Endometrium (tissue), 2 donors: ENCODE measurements at regions not wholly inside any gene's neighbourhood (a gene's known extent, or its start where the extent isn't known, plus 50 kb on each side); places are given as distances from the start of the nearest gene placed in this dataset.

ENCODE experiments used
- FAIRE-seq: peaks from 2 replicates; lab custom pipeline; 2012; peaks lifted over from hg19 to GRCh38; lab: Jason Lieb, UNC
- donor health status: control.
- donor health status: control.

DNA sequence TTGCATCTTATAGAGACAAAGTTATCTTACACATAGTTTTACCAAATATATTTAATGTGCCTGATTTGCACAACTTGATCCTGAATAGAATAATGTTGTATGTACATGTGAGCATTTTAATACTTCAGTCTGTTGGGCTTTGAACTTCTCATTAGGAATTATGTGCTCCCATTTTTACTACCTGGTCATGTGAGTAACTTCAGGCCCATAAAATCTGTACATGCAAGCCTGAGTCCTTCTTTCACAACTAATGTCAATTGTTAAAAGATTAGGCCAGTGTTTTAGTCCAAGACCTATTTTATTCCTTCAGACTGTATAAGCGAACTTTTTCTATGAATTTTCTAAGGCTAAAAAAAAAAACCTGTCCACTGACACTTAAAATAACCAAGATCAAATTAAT lies 715.4 kb downstream of the CDH8 start:
- no peak for FAIRE-seq

DNA sequence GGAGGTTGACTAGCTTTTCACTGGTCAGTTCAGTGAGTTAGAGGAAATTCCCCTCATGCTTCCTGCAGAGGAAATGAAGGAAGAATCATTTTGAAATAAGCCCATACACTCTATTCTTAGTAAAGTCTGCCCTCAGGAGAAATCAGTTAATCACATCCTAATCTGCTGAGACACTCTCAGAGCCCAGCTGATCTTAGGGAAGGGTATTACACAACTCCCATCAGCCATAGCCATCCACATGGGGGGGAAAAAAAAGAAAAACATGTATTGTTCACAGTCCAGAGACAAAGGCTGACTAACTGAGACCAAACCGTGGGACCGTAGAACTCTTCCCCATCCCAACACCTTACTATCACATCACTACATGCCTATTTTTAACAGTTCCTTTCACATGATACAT lies 722.3 kb downstream of the CDH8 start:
- FAIRE-seq, result no peak

DNA sequence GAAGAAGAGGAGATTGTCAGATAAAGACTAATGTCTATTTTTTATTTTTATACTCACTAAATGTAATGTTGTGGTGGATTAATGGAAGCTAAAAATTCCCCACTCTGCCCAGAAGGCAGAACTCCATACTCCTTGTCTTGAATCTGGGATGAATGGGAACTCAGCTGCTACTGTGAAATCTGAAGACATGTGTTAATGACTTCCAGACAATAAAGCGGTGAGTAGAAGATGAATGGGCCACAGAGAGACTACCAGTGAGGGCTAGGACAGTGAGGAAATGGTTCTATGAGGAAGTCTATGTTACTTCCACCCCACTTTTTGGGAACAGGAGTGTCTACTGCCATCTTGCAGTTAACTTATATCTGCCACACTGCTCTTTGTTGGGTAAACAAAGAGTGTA lies 726.9 kb downstream of the CDH8 start:
- FAIRE-seq, result no peak

DNA sequence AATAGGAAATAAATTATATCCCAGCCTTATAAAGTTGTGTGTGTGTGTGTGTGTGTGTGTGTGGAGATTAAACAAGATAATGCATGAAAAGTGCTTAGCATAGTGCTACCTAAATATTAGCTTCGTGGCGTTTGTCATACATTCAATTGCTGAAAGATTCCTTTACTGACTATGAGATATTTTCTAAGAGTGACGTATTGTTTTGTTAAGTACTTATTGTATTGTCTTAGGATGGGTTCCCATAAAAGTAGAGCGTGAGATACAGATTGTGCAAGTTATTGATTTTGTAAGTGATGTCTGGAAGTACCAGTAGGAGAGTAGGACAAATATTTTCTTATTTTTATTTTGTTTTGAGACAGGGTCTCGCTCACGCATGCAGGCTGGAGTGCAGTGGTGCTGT lies 730.0 kb downstream of the CDH8 start:
- no peak for FAIRE-seq

DNA sequence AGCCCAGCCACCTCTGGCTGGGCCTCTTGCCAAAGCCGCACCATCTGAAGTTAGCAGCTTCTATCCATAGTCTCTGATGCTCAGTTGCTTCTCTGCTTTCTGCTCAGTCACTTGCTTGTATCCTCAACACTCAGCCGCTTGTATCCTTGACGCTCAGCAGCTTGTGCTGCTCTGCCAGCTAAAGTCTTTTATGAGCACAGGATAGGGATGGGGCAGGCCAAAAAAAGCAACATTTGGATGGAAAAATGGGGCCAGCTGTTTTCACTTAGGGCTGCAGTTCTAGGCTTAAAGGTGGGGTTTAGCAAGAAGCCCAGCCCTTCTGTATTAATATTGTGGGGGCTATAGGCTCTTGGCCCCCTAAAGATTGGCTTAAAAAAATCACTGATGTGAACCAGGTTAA lies 739.4 kb downstream of the CDH8 start:
- FAIRE-seq, result no peak

DNA sequence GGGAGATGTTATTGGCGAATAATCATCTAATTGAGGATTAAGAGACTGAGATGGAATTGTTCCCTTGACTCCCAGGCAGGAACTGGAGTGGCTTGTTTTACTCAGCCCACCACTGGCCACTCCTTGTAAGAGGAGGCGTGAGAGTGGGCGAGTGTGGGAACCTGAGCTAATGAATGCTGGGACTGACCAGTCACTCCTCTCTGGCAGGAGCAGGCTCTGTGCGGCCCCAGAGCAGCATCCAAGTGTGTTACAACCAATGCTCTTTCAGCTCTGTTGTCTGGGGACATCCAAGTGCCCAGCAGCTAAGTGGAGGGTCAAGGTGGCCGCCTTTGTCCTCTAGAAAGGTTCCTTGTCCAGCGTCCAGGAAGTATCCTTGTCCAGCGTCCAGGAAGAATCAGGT lies 739.9 kb downstream of the CDH8 start:
- no peak for FAIRE-seq

DNA sequence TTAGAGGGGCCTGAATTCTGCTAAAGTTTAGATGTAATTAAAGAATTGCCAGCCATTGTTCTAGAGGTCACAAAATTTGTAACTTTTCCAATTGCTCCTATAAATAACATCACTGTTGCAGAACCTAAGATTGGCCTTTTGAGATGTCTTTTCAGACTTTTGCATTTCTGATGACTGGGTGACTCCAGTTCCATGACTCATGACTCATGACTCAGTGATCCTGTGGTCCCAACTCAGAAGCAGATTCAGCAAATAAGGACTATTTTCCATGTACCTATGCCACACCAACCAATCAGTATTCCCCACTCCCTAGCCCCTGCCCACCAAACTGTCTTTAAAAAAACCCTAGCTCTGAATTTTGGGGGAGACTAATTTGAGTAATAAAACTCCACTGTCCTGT lies 740.9 kb downstream of the CDH8 start:
- FAIRE-seq, result no peak

DNA sequence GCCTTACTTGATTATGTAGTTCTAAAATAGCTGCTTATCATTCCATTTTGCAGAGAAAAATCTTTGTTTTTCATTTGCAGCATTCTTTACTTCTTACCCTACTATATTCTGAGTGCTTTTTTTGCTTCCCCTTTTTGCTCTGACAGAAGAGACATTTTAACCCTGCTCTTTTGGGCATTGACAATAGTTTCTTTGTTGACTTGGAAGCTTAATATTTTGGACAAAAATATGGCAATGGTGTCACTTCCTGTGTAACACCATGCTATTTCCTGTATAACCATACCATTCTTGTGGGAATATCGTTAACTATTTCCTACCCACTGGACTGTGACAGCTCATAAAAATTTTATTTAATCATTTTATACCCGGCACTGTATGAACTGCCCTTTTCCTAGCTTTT lies 747.1 kb downstream of the CDH8 start:
- FAIRE-seq, result no peak

DNA sequence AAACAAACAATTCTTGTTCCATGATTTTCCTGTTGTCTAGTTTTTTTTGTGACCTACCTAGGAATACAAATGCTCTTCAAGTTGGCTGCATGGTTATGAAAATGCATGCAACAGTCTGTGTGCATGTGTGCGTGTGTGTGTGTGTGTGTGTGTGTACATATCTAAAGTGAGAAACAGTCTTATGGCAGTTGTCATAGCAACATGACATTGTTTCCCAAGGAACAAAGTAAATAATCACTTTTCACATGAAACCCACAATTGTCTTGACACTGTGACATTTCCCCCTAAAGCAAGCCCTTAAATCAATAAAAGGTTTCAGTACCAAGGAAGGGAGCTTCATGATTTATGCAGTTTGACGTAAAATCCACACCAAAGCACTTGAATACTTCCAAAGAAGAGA lies 758.4 kb downstream of the CDH8 start:
- no peak for FAIRE-seq

DNA sequence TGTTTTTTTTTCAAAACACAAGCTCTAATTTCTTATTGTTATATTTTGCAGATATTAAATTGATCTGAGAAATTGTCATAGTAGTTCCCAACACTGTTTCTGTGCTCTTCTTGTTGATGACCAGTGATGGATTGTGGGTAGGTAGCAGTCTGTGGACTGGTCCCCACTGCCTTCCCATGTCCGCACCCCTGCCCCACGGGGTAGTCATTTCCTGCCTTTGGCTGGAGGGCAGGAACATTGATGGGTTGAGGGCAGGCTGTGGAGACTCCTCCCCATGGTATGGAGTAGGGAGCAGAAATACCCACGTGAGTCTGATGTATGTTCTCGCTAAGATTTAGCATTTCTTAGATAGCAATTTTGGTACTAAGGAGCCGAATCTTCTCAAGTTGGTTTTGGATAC lies 762.0 kb downstream of the CDH8 start:
- no peak for FAIRE-seq

DNA sequence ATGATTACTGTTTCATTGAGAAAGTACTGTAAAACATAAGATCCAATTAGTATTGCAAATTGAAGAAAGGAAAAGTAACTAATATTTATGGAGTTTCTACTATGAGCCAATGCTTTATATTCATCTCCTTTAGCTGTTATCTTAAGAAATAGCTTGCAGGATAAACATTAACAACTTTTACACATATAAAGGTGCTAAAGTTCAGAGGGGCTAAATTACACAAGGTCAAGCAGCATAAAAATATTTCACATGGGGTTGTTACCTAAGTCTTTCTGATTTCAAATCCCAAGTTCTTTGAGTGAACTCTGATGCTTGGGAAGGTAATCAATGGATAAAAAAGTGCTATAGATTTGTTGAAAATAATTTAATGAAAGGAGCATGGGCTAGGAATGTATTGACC lies 765.5 kb downstream of the CDH8 start:
- FAIRE-seq, result no peak

DNA sequence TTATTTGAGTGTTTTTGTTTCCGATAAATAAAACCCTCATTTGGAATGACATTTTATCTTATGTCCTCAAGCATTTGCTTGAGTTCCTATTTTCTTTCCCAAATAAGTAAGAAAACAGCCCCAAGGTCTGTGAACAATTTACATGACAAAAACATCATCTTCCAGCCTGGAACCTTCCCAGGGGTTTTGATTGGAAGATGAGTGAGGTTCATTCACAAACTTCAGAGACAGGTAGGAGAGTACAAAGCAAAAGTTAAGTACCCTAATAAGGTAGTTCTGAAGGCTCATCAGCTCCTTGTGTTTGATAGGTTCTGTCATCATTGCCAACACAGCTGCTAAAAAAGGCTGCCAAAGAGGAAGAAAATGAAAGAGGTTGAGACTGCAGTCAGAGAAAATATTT lies 772.8 kb downstream of the CDH8 start:
- no peak for FAIRE-seq

DNA sequence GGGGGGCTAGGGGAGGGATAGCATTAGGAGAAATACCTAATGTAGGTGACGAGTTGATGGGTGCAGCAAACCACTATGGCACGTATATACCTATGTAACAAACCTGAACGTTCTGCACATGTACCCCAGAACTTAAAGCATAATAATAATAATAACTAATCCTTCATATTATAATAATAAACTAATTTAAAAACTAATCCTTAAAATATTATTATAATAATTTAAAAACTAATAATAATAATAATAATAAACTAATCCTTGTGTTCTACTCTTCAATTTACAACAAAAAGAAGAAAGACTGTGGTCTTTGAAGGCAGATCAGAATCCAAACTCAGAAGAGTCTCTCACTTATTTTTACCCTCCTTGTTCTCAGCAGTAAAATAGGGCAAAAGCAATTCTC lies 774.9 kb downstream of the CDH8 start:
- no peak for FAIRE-seq

DNA sequence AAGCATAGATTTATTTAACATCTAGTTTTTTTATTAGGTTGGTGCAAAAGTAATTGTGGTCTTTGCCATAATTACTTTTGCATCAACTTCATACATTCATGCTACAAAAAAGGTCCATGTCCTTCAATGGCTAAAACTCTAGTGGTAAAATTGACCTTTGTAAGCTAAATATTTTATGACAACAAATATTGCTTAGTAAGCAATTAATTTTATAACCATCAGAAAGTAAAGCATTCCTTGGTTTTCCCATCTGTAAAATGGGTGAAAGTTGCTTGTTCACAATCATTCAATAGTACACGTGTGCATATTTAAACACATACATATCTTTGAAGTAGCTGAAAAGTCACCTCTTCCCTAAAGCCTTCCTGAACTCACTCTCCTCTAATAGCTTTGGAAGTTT lies 789.6 kb downstream of the CDH8 start:
- FAIRE-seq, result no peak

DNA sequence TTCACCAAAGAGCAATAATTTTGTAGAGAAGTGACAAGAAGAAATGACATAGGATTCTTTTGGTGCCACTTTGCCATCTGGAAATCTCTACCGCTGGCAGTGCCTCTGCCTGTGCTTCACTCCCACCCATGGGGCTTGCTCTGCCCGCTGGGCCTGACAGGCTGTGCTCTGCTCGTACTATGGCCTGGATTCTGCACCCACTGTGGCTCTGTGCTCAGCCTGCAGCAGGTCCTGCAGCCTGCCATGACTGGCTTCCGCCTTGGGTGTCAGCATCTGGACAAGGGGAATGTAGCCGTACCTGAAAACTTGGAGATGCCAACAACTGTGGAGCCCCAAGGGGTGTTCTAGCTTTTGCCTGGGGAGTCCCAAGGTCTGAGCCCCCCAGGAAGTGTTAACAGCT lies 792.3 kb downstream of the CDH8 start:
- no peak for FAIRE-seq

DNA sequence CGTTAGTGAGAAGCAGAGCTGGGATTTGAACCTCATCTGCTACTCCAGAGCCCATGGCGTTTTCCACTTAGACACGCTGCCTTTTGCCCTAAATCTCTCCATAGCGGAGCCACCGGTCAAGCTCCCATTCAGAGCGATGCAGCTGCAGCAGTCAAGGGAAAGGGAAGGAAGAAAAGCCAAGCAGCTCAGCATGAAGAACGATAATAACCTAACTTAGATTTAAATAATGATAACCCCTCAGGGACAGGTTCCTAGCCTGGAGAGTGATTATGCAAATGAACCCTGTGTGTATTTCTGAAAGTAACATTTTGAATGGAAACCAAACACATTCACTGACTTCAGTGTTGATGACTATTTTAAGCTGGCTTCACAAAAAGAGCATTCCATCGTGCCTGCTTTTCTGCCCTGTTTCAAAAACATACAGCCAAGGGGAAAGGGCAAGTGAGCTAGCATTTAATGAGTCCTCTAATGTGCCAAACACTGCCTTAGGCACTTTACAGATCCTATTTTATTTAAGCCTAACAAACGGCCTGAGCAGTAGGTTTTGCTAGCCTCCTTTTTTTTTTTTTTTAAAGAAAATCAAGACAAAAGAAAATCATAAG lies 798.3 kb downstream of the CDH8 start:
- no peak for FAIRE-seq

DNA sequence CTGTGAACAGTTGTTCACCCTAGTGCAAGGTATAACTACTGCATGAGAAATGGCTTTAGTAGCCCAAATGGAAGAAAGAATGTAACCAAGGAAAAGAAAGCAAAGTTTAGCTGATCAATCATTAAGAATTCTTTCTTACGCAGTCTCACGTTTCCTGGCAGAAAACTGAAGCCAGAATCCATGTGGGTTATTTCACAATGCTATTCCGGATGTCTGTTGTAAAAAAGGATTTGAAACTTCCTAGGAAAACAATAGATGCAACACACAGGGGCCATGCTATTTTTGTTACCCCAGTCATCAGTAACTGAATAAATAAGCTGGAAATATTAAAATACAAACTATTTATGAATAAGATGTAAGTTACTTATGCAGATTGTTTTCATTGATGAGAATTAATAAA lies 802.5 kb downstream of the CDH8 start:
- no peak for FAIRE-seq

DNA sequence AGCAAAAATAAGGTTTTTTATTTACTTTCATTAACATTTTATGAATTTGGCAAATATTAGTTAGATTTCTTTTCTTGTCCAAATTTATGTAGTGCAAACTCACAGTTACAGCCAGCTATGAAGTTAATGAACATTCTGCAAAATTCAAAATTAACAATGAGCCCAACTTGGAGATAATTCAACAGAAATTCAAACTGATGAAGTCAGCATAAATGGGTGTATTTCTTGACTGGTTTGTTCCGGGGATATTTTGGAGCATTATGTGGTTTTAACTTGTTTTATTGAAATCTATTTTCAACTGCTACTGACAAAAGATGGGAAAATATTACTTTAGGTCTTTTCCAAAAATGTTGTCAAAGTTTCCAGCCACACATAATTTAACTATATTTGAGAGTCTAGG lies 807.9 kb downstream of the CDH8 start:
- FAIRE-seq, result no peak

DNA sequence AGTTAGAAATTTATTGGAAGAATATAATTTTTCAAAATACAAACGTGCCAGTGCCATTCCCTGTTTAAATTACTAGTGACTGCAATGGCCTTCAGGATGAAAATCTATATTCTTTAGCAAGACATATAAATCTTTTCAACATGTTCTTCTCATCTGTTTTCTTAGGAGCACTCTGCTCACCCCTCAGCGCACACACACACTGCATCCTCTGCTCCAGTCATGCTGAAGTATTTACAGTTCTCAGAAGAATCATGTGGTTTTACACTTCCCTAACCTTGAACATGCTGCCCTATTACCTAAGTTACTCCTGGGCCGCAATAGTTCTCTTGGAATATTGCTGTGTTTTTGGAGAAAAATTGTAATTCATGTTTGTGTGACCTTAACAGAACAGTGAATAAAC lies 820.6 kb downstream of the CDH8 start:
- no peak for FAIRE-seq

DNA sequence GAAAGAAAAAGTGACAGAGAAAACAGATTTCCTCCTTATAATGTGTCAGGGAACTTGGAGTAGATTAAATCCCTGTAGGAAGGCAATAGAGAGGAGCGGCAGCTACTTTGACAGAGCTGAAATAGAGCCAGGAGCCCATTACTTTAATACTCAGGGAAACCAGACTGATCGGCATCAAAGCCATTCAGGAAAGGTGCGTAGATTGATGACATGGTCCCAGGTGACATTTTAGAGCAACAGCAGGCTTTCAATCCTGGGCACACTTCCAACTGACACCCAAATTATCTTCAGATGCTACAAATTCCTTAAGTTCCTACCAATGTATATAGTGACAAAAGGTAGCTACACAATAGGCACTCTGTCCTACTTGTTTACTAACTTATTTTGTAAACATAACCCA lies 821.5 kb downstream of the CDH8 start:
- FAIRE-seq, result no peak

DNA sequence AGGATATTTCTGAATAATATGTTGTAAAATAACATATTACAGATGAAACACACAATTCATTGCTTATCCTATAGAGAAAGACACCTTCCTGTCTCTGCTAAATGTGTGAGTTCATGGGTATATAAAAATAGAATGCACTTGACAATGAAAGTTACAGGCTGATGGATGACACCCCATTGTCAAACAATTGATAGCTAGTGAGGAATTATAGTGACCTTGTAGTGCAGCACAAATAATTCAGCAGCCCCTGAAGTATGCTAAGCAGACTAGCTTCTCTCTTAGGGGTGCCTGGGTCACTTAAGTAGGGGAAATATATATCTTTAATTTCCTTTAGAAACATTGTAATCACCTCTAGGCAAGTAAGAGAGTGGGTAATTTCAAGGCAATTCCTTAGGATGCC lies 826.2 kb downstream of the CDH8 start:
- no peak for FAIRE-seq

DNA sequence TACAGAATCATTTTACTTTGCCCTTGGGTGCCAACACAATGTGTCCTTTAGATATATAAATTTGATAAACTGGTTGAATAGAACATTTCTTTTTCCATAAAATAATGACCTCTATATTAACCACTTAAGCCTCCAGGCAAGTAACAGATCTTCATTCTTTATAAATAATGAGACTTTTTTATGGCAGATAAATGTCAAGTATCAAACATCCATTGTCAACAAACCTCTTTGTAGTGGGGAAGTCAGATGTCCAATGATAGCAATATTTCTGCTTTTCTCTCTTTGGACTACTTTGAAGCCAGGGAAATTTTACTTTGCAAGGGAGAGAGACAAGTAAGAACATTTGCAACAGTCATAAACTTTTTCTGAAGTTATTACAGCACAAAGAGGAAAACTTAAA lies 841.2 kb downstream of the CDH8 start:
- no peak for FAIRE-seq

DNA sequence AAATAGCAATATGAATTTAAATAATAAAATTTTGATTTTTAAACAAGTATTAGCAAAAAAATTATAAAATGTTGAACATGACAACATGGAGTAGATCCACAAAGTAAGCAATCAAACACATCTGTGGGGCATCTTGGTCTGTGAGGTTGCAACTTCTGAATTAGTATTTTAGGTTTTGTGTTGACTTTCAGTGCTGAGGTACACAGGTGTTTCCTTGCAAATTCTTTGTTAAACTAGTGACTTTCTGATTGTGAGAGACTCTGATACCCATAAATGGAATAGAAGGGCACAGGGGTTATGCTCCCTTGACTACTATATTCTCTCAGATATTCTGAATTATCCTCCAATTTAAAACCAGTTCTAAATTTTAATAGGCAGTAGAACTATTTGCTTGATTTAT lies 841.7 kb downstream of the CDH8 start:
- no peak for FAIRE-seq

DNA sequence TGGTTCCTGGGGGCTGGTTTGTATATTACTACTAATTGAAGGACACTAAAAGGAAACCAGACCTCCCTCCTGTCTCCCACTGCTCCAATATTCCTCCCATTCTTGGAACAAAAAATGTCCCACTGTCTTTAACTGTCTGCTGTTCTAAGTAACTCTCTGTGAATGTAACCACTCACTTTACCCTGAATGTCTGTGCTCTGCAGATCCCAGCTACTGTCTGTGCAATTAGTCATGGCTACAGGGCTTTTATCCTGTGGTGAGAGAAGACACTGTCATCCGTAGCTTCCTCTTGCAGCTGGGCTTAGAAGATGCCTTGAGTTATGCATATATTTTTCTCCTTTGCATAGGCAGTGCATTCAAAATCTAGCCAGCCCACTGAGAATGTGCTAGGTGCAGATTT lies 853.8 kb downstream of the CDH8 start:
- no peak for FAIRE-seq

DNA sequence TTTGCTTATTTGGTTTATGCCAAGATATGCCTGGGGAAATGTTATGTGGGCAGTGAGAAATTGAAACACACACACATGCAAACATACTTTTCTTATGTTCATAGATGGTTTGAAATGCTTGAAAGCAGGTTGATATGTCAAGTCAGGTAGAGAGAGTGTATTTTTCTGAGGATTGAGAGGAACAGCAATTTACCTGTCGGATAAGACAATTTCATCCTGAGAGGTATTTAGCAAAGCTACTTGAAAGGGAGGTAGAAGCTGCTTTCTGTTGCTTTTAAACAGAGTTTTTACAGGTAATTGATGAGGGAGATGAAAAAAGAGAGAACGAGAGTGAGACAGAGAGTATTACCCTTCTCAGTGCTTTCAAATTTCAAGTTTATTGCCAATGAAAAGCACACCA lies 854.3 kb downstream of the CDH8 start:
- no peak for FAIRE-seq
